Kidney epithelial cell (primary cell): ENCODE measurements at regions not wholly inside any gene's neighbourhood (a gene's known extent, or its start where the extent isn't known, plus 50 kb on each side); places are given as distances from the start of the nearest gene placed in this dataset.

Source experiments
- DNase-seq: peaks from one replicate; pipeline ENCODE4 v3.0.0-alpha.2; 2010; ENCODE audit warnings: low read depth
- H3K27me3 ChIP-seq: 2 replicates; pipeline ENCODE4 v1.6.0; 2011; ENCODE audit warnings: low read length; ENCODE audit not compliant: control insufficient read depth, insufficient read depth
- H3K36me3 ChIP-seq: 2 replicates; pipeline ENCODE4 v1.5.1; 2011; ENCODE audit warnings: low read length; ENCODE audit not compliant: control insufficient read depth, insufficient read depth
- H3K4me3 ChIP-seq: 2 replicates; pipeline ENCODE4 v1.5.1; 2011; ENCODE audit warnings: low read depth, mild to moderate bottlenecking, control low read depth, low read length
- CTCF ChIP-seq: IDR thresholded peaks from 2 replicates; pipeline ENCODE4 v1.5.1; 2011; ENCODE audit warnings: mild to moderate bottlenecking, moderate library complexity, low read length, control low read depth, inconsistent platforms; ENCODE audit not compliant: insufficient read depth, poor library complexity, severe bottlenecking

- H3K27me3 ChIP-seq: no peaks in the 10 kb centered on the region
- DNase-seq: no peak
- TF ChIP-seq CTCF: no peak
- no peak overlapping the region for H3K4me3 ChIP-seq
- no peaks in the 10 kb centered on the region for H3K36me3 ChIP-seq
Observed at GRCh38 chr1:230578616-230579015, 63.7 kb upstream of the COG2 start.

- no peaks in the 10 kb centered on the region for H3K27me3 ChIP-seq
- no peak overlapping the region for H3K4me3 ChIP-seq
- no peak for DNase-seq
- TF ChIP-seq CTCF: no peak
- no peaks in the 10 kb centered on the region for H3K36me3 ChIP-seq
Observed at GRCh38 chr1:230577537-230577936, 64.7 kb upstream of the COG2 start.

- Histone ChIP-seq H3K36me3 (no peaks in the 10 kb centered on the region), H3K4me3 (no peak overlapping the region), H3K27me3 (no peaks in the 10 kb centered on the region)
- DNase-seq: no peak
- no peak for TF ChIP-seq CTCF
Observed at GRCh38 chr1:230575886-230576500, 66.3 kb upstream of the COG2 start.

- H3K27me3 ChIP-seq: no peaks in the 10 kb centered on the region
Observed at GRCh38 chr1:230574502-230574901, 67.8 kb upstream of the COG2 start.

GRCh38 chr1:230573658-230574057 is 68.6 kb upstream of the COG2 start:
- Histone ChIP-seq H3K27me3 (no peaks in the 10 kb centered on the region), H3K4me3 (no peak overlapping the region), H3K36me3 (no peaks in the 10 kb centered on the region)
- TF ChIP-seq CTCF: no peak
- DNase-seq: no peak

More at GRCh38 chr1:230574502-230574901, 67.8 kb upstream of the COG2 start:
- TF ChIP-seq CTCF: no peak
- DNase-seq: no peak
- no peaks in the 10 kb centered on the region for H3K36me3 ChIP-seq
- no peak overlapping the region for H3K4me3 ChIP-seq
